ENCODE measurements at regions not wholly inside any gene's neighbourhood (a gene's known extent, or its start where the extent isn't known, plus 50 kb on each side); places are given as distances from the start of the nearest gene placed in this dataset.

DNA sequence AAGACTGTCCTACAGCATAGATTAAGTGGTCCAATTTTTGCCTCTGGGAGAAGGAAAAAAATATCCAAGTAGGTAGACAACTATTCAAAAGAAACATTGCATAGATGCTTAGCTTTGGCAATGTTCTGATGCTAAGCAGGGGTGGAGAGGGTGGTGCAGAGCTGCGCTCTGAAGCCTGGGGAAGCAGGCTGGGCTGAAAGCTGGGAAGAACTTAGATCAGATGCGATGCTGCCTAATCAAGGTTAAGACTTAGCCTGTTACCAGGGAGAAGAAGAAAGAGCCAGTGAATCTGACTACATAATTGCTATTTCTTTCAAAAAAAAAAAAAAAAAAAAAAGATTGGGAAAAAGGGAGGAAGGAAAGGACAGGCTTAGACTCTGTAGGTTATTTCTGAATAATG lies 89.0 kb upstream of the SCOC start:
- TF ChIP-seq, protein P1, sequence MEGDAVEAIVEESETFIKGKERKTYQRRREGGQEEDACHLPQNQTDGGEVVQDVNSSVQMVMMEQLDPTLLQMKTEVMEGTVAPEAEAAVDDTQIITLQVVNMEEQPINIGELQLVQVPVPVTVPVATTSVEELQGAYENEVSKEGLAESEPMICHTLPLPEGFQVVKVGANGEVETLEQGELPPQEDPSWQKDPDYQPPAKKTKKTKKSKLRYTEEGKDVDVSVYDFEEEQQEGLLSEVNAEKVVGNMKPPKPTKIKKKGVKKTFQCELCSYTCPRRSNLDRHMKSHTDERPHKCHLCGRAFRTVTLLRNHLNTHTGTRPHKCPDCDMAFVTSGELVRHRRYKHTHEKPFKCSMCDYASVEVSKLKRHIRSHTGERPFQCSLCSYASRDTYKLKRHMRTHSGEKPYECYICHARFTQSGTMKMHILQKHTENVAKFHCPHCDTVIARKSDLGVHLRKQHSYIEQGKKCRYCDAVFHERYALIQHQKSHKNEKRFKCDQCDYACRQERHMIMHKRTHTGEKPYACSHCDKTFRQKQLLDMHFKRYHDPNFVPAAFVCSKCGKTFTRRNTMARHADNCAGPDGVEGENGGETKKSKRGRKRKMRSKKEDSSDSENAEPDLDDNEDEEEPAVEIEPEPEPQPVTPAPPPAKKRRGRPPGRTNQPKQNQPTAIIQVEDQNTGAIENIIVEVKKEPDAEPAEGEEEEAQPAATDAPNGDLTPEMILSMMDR (conservative IDR thresholded peaks at IDR 0.05 in 1 of 2, IDR thresholded peaks at IDR 0.05 in 1 of 2; ENCODE audit: low read depth in 1 of 2, low read length in 2 of 2), result no peak
- no peak for TF ChIP-seq EZH2 (IDR thresholded peaks at IDR 0.05; ENCODE audit: low read length, missing control alignments)

Measured in fibroblast of lung (primary cell).